ENCODE measurements at regions not wholly inside any gene's neighbourhood (a gene's known extent, or its start where the extent isn't known, plus 50 kb on each side); places are given as distances from the start of the nearest gene placed in this dataset.

GRCh38 chr16:74094514-74094913, 202.1 kb upstream of the PSMD7 start:
- no peak for DNase-seq

GRCh38 chr16:74092336-74092735, 204.3 kb upstream of the PSMD7 start:
- DNase-seq = no peak

GRCh38 chr16:74090871-74091270, 205.7 kb upstream of the PSMD7 start:
- no peak for DNase-seq

- no peak for DNase-seq
These were observed 213.1 kb upstream of the PSMD7 start for GRCh38 chr16:74083541-74083940.

- DNase-seq = no peak
These were observed 216.3 kb upstream of the PSMD7 start for GRCh38 chr16:74080311-74080710.

GRCh38 chr16:74079232-74079586, 217.4 kb upstream of the PSMD7 start:
- DNase-seq = no peak

- no peak for DNase-seq
These were observed 217.9 kb upstream of the PSMD7 start for GRCh38 chr16:74078511-74079231.

GRCh38 chr16:74076568-74076967, 220.0 kb upstream of the PSMD7 start:
- DNase-seq = no peak

- no peak for DNase-seq
These were observed 221.2 kb upstream of the PSMD7 start for GRCh38 chr16:74075393-74075792.

GRCh38 chr16:74073456-74073855, 223.2 kb upstream of the PSMD7 start:
- no peak for DNase-seq

- no peak for DNase-seq
These were observed 224.5 kb upstream of the PSMD7 start for GRCh38 chr16:74071996-74072535.

- DNase-seq = no peak
These were observed 226.4 kb upstream of the PSMD7 start for GRCh38 chr16:74070237-74070636.

GRCh38 chr16:74064120-74064735, 232.4 kb upstream of the PSMD7 start:
- DNase-seq = no peak

- no peak for DNase-seq
These were observed 242.8 kb upstream of the PSMD7 start for GRCh38 chr16:74053826-74054225.

- DNase-seq = no peak
These were observed 243.3 kb upstream of the PSMD7 start for GRCh38 chr16:74053312-74053711.

- DNase-seq = no peak
These were observed 244.6 kb upstream of the PSMD7 start for GRCh38 chr16:74052016-74052415.

GRCh38 chr16:74049027-74049426, 247.6 kb upstream of the PSMD7 start:
- DNase-seq = no peak

GRCh38 chr16:74046524-74046923, 250.1 kb upstream of the PSMD7 start:
- DNase-seq = no peak

- no peak for DNase-seq
These were observed 251.1 kb upstream of the PSMD7 start for GRCh38 chr16:74045513-74045912.

- no peak for DNase-seq
These were observed 260.8 kb upstream of the PSMD7 start for GRCh38 chr16:74035816-74036215.

GRCh38 chr16:74034862-74035261, 261.8 kb upstream of the PSMD7 start:
- DNase-seq = no peak

- no peak for DNase-seq
These were observed 262.4 kb upstream of the PSMD7 start for GRCh38 chr16:74034200-74034599.

- DNase-seq = no peak
These were observed 263.1 kb upstream of the PSMD7 start for GRCh38 chr16:74033441-74033995.

- DNase-seq = no peak
These were observed 265.1 kb upstream of the PSMD7 start for GRCh38 chr16:74031551-74031950.
